ENCODE measurements at regions not wholly inside any gene's neighbourhood (a gene's known extent, or its start where the extent isn't known, plus 50 kb on each side); places are given as distances from the start of the nearest gene placed in this dataset.

DNA sequence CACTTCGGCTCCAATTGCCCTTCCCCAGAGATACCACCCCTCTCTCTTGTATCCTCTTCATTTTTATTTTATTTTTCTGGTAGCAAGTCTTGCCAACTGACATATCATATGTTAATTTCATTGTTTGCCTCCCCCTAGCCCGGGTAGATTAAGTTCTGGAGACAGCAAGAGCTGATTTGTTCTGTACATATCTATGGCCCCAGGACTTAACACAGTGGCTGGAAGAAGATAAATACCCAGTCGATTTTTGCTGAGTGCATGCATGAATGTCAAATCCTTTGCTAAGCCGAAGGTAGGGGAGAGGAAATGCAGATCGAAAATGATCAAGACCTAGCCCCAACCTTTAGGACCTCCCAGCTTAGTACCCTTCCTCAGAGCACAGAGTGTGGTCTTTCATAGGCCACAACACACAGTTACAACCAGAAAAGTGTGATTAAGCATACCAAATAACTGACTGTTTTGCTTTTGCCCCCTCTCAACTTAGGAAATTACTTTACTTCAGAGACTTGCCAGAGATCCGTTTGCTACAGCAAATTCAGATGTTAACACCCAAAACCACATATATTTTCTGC lies 58.7 kb upstream of the KLF3 start:
- TF ChIP-seq, protein P1, sequence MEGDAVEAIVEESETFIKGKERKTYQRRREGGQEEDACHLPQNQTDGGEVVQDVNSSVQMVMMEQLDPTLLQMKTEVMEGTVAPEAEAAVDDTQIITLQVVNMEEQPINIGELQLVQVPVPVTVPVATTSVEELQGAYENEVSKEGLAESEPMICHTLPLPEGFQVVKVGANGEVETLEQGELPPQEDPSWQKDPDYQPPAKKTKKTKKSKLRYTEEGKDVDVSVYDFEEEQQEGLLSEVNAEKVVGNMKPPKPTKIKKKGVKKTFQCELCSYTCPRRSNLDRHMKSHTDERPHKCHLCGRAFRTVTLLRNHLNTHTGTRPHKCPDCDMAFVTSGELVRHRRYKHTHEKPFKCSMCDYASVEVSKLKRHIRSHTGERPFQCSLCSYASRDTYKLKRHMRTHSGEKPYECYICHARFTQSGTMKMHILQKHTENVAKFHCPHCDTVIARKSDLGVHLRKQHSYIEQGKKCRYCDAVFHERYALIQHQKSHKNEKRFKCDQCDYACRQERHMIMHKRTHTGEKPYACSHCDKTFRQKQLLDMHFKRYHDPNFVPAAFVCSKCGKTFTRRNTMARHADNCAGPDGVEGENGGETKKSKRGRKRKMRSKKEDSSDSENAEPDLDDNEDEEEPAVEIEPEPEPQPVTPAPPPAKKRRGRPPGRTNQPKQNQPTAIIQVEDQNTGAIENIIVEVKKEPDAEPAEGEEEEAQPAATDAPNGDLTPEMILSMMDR (IDR thresholded peaks at IDR 0.05): no peak
- no peak for TF ChIP-seq POLR2A (IDR thresholded peaks at IDR 0.05)

Measured in right lobe of liver (tissue), 4 donors.